NCI-H128 (cell line): ENCODE measurements at regions not wholly inside any gene's neighbourhood (a gene's known extent, or its start where the extent isn't known, plus 50 kb on each side); places are given as distances from the start of the nearest gene placed in this dataset.

ENCODE experiments used
- DNase-seq: peaks from one replicate; lab custom pipeline; 2025; ENCODE audit not compliant: unreplicated experiment; lab: John Stamatoyannopoulos, UW

GRCh38 chr4:18242919-18243693 is 221.6 kb upstream of the LCORL start:
- DNase-seq: no peak

GRCh38 chr4:18241727-18242126 is 220.2 kb upstream of the LCORL start:
- DNase-seq: no peak

GRCh38 chr4:18234108-18234507 is 212.6 kb upstream of the LCORL start:
- no peak for DNase-seq

DNA sequence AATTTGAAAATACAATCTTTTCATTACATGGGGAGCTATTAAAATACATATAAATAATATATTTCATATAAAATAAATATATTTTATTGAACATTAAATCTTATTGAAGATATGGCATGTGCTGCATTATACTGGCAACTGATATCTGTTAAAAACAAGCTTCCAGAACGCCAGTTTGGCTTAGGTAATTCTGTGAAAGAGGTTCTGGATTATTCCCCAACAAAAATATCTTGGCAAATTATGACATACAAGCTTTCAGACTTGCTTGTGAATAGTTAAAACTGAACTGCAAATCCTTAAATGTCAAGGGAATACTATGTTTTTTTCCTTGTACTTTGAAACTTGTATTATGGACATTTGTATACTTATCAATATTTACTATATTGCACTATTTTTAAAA is 210.2 kb upstream of the LCORL start:
- no peak for DNase-seq

DNA sequence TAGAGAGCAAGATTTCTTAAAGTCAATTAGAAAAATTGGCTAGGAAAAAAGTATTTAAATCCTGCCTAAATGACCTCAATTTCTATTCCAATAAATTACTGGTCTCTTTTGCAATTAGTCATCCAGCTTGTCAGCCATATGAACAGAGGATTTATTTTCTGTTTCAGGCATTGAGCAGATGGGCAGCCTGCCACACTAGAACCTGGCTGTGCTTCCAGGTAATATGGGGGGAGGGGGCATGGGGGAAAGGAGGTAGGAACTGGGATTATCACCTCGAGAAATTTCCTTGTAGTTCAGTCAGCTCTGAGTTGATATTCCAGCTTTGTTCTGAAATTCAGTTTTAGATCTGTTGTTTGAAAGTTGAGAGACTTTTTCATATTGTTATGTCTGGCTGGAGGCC is 206.3 kb upstream of the LCORL start:
- DNase-seq: no peak

DNA sequence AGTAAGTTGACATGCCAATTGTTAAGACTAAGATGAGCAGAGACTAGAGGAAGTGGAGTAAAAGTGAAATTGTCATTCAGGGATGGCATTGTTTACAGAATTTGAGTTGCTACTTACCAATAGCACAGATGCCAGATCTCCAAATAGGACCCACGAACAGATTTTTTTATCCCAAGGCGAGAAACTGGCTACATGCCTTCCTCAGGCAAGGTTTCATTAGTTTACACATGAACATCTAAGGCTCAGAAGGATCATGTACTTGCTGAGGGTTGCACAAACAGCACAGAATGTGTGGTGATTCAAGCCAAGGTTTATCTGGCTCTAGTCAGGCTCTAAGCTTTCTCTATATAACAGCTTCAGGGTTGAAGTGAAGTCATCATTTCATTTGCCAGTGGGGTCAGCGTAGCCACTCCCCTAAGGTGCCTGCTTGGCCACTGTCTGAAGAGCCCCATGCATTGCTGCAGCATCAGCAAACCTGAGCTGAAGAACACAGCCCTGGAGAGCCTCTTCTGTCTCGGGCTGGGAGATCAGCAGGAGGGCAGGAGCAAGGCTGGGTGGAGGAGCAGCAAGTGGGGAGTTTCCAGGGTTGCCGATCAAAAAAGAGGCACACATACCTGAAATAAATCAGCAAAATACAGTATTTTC is 193.0 kb upstream of the LCORL start:
- no peak for DNase-seq

- DNase-seq: no peak
Measured at GRCh38 chr4:18213576-18214198, 192.1 kb upstream of the LCORL start.

- no peak for DNase-seq
Measured at GRCh38 chr4:18209448-18209847, 187.9 kb upstream of the LCORL start.

GRCh38 chr4:18203966-18204365 is 182.4 kb upstream of the LCORL start:
- no peak for DNase-seq

- no peak for DNase-seq
Measured at GRCh38 chr4:18202486-18202885, 180.9 kb upstream of the LCORL start.

- DNase-seq: no peak
Measured at GRCh38 chr4:18201885-18202284, 180.3 kb upstream of the LCORL start.

DNA sequence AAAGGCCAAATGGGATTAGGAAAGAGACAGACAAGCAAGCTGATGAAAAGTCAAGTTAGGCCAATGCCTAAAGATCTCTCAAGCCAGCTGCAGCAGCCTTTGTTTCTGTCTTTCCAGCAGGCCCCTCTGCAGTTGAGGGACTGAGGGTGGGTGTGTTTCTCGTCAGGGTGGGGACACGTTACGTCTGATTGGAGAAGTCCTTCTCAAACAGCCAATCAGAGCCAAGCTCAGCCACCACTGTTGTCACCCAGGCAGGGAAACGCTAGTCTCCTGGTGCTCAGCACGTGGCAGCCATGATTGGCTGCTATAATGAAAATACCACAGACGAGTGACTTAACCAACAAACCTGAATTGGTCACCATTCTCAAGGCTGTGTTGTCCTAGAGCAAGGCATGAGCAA is 177.1 kb upstream of the LCORL start:
- no peak for DNase-seq

DNA sequence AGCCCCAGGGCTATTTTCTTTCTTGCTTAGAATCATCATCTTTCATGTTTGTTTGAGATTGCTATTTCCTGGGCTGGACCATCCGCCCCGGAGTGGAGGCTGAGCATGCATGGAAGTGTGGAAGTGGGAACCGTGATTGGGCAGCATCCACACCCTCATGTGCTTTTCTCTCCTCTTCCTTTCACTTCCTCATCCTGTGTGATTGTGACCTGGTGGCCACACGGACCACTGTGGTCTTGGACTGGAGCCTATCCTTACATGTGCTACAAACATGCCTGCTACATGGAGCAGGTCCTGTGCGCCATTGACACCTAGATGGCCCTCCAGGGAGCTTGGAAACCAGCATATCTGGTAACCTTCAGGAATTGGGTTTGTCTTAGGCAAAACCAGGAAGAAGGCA is 175.9 kb upstream of the LCORL start:
- DNase-seq: no peak

DNA sequence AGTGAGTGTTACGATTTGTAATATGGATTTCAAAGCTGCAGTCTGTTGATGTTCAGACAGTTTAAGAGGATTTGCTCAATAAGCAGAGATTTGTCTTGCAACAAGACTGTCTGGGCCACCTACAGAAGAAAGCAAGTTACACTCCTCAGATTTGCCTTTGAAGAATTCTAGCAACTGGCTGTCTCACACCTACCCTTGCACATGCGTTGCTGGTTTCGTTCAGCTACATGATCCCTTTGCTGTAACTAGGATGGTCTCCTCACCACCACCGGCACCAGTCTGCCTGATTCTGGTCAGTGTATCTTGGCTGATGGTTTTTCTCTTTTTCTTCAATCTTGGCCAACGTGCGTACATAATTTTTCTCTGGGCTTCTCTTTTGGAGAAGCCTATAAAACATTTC is 172.7 kb upstream of the LCORL start:
- no peak for DNase-seq

DNA sequence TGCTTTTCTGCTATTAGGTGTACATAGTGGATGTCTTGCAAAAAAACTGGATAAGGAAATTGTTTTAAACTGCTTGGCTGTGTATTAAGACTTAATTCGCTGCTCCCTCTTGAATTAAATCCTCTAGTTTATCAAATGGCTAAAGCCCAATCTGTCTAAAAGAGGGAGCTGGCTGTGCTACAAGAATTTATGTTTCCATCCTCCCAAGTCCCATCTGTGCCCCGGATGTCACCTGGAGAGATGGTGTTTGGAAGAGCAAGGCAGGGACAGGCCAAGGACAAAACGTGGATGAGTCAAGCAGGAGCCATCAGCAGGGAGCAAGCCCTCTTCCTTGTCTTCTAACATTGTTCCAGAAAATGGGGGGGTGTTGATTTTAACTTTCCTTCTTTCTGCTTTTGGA is 171.3 kb upstream of the LCORL start:
- DNase-seq: no peak

- DNase-seq: no peak
Measured at GRCh38 chr4:18185491-18185890, 163.9 kb upstream of the LCORL start.

- no peak for DNase-seq
Measured at GRCh38 chr4:18180892-18181291, 159.3 kb upstream of the LCORL start.

GRCh38 chr4:18180122-18180521 is 158.6 kb upstream of the LCORL start:
- DNase-seq: no peak

DNA sequence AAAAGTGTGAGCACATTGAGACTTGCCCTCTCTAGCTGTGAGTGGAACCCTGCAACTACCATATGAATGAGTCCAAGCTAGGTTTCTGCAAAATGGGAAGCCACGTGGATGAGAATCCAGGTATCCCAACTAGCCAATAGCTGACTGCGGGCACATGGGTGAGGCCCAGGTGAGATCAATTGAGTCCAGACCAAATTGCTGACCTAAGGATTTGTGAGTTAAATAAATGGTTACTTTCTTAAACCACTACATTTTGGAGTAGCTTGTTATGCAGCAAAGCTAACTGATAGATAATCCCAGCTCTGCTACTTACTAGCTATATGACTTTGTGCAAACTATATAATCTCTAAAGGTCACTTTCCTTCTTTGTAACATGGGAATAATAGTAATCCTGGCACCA is 150.3 kb upstream of the LCORL start:
- DNase-seq: no peak

- no peak for DNase-seq
Measured at GRCh38 chr4:18167831-18168230, 146.3 kb upstream of the LCORL start.

GRCh38 chr4:18166925-18167324 is 145.4 kb upstream of the LCORL start:
- no peak for DNase-seq

GRCh38 chr4:18162453-18162852 is 140.9 kb upstream of the LCORL start:
- DNase-seq: no peak
